SK-N-MC (cell line): ENCODE measurements at regions not wholly inside any gene's neighbourhood (a gene's known extent, or its start where the extent isn't known, plus 50 kb on each side); places are given as distances from the start of the nearest gene placed in this dataset.

ENCODE experiments used
- EZH2 ChIP-seq: fragments of 200-600 bp; sonication (generic); IDR thresholded peaks from one replicate; pipeline ENCODE4 v1.6.1; 2017; ENCODE audit warnings: antibody characterized with exemption
- FOXP2 ChIP-seq: optimal IDR thresholded peaks from 2 replicates; pipeline ENCODE3; 2011; ENCODE audit warnings: mild to moderate bottlenecking, moderate library complexity; ENCODE audit not compliant: insufficient read depth; ENCODE audit errors: extremely low read length, control extremely low read depth
- POLR2AphosphoS5 ChIP-seq: IDR thresholded peaks from 2 replicates; pipeline ENCODE4 v1.6.1; 2012; ENCODE audit warnings: mild to moderate bottlenecking, low read depth, low read length, borderline replicate concordance

GRCh38 chr7:33700001-33700899 is 205.1 kb upstream of the BMPER start:
- no peak for TF ChIP-seq EZH2
- TF ChIP-seq POLR2AphosphoS5 = no peak
- no peak for TF ChIP-seq FOXP2
